IMR-90 (cell line): ENCODE measurements at regions not wholly inside any gene's neighbourhood (a gene's known extent, or its start where the extent isn't known, plus 50 kb on each side); places are given as distances from the start of the nearest gene placed in this dataset.

Source experiments
- ATAC-seq: fragments of 200-7000 bp; cut with Tn5 transposase; 2 replicates; pipeline ENCODE4 v1.9.1; 2020; ENCODE audit warnings: low read depth, mild to moderate bottlenecking, moderate library complexity
- BruUV-seq: library from RNA; stranded (reverse); fragments of 400-500 nt; replicated peaks from 2 replicates; lab custom pipeline; 2021; lab: Mats Ljungman, UMichigan
- CTCF ChIA-PET: fragments of 300-600 bp; formaldehyde crosslinking; extraction: SDS; loops from one replicate; lab custom pipeline; 2021; ENCODE audit warnings: antibody characterized with exemption; lab: Yijun Ruan, JAX
- POLR2A ChIA-PET: fragments of 300-600 bp; sonication (Branson Sonifier 250); formaldehyde crosslinking; loops from one replicate; lab custom pipeline; 2022; ENCODE audit warnings: antibody characterized with exemption; ENCODE audit not compliant: unreplicated experiment; lab: Charles Lee
- DNase-seq: peaks from one replicate; pipeline ENCODE4 v3.0.0; 2013
- H2AFZ ChIP-seq: replicated peaks from 2 replicates; pipeline ENCODE3; 2013; ENCODE audit warnings: low read length, mild to moderate bottlenecking; ENCODE audit not compliant: poor library complexity
- H2AK5ac ChIP-seq: 2 replicates; pipeline ENCODE4 v1.6.1; 2013; ENCODE audit warnings: low read depth, low read length, inconsistent platforms
- H2AK9ac ChIP-seq: replicated peaks from 2 replicates; pipeline ENCODE3; 2013; ENCODE audit warnings: mild to moderate bottlenecking, low read depth, low read length, moderate library complexity; ENCODE audit not compliant: poor library complexity
- H2BK120ac ChIP-seq: 2 replicates; pipeline ENCODE4 v1.6.1; 2013; ENCODE audit warnings: low read depth, low read length, inconsistent platforms
- H2BK15ac ChIP-seq: 3 replicates; pipeline ENCODE4 v1.6.1; 2013; ENCODE audit warnings: low read depth, low read length, inconsistent platforms
- H2BK20ac ChIP-seq: 2 replicates; pipeline ENCODE4 v1.6.1; 2013; ENCODE audit warnings: low read depth, mild to moderate bottlenecking, inconsistent platforms, low read length, moderate library complexity
- H2BK5ac ChIP-seq: 2 replicates; pipeline ENCODE4 v1.6.1; 2013; ENCODE audit warnings: mild to moderate bottlenecking, low read depth, low read length, inconsistent platforms; ENCODE audit not compliant: poor library complexity, severe bottlenecking
- H3K14ac ChIP-seq: replicated peaks from 2 replicates; pipeline ENCODE4 v1.6.1; 2013; ENCODE audit warnings: low read depth, low read length, inconsistent platforms
- H3K18ac ChIP-seq: 2 replicates; pipeline ENCODE4 v1.6.1; 2013; ENCODE audit warnings: low read depth, low read length, control low read depth
- H3K23ac ChIP-seq: 2 replicates; pipeline ENCODE4 v1.6.1; 2013; ENCODE audit warnings: low read depth, low read length, inconsistent platforms
- H3K27ac ChIP-seq: 2 replicates; pipeline ENCODE4 v1.5.1; 2013; ENCODE audit warnings: mild to moderate bottlenecking, control low read depth, low read length; ENCODE audit not compliant: insufficient read depth
- H3K27me3 ChIP-seq: 2 replicates; pipeline ENCODE4 v1.6.1; 2013; ENCODE audit warnings: low read length; ENCODE audit not compliant: control insufficient read depth, insufficient read depth
- H3K36me3 ChIP-seq: 2 replicates; pipeline ENCODE4 v1.6.1; 2013; ENCODE audit warnings: low read length, mixed read lengths; ENCODE audit not compliant: control insufficient read depth, insufficient read depth
- H3K4ac ChIP-seq: 2 replicates; pipeline ENCODE4 v1.6.1; 2013; ENCODE audit warnings: low read depth, low read length, inconsistent platforms
- H3K4me1 ChIP-seq: 2 replicates; pipeline ENCODE4 v1.6.1; 2013; ENCODE audit warnings: low read length, mixed read lengths; ENCODE audit not compliant: control insufficient read depth, insufficient read depth
- H3K4me2 ChIP-seq: 2 replicates; pipeline ENCODE4 v1.6.1; 2013; ENCODE audit warnings: low read depth, mild to moderate bottlenecking, control low read depth, low read length, moderate library complexity
- H3K4me3 ChIP-seq: 2 replicates; pipeline ENCODE4 v1.5.1; 2013; ENCODE audit warnings: low read depth, mild to moderate bottlenecking, control low read depth, low read length, moderate library complexity; ENCODE audit not compliant: insufficient read depth
- H3K56ac ChIP-seq: 2 replicates; pipeline ENCODE4 v1.6.1; 2013; ENCODE audit warnings: low read length, inconsistent platforms; ENCODE audit not compliant: insufficient read depth; ENCODE audit errors: extremely low read depth
- H3K79me1 ChIP-seq, 2 experiments: 2 replicates each; pipeline ENCODE4 v1.6.1; 2013; ENCODE audit warnings: low read length in 2 of 2, inconsistent platforms in 1 of 2, low read depth in 1 of 2
- H3K9ac ChIP-seq: 2 replicates; pipeline ENCODE4 v1.6.1; 2013; ENCODE audit warnings: low read depth, low read length, control low read depth
- H3K9me1 ChIP-seq: 2 replicates; pipeline ENCODE4 v1.6.1; 2013; ENCODE audit warnings: low read length, inconsistent platforms; ENCODE audit not compliant: insufficient read depth
- H3K9me3 ChIP-seq: 2 replicates; pipeline ENCODE4 v1.6.1; 2013; ENCODE audit warnings: low read length; ENCODE audit not compliant: control insufficient read depth, insufficient read depth
- H4K20me1 ChIP-seq: 2 replicates; pipeline ENCODE4 v1.6.1; 2013; ENCODE audit warnings: low read length, inconsistent platforms; ENCODE audit not compliant: insufficient read depth
- H4K5ac ChIP-seq: 2 replicates; pipeline ENCODE4 v1.6.1; 2013; ENCODE audit warnings: mild to moderate bottlenecking, low read depth, low read length, control low read depth
- H4K8ac ChIP-seq, 2 experiments: 2 replicates each; pipeline ENCODE4 v1.6.1; 2013; ENCODE audit warnings: low read depth in 2 of 2, low read length in 2 of 2, control low read depth in 1 of 2, inconsistent platforms in 1 of 2
- H4K91ac ChIP-seq: 2 replicates; pipeline ENCODE4 v1.6.1; 2013; ENCODE audit warnings: low read depth, low read length, inconsistent platforms; ENCODE audit not compliant: insufficient read depth
- CTCF ChIP-seq: conservative IDR thresholded peaks from 2 replicates; pipeline ENCODE4 v1.5.1; 2012; ENCODE audit warnings: mild to moderate bottlenecking, low read depth, low read length, improper control_type of control experiment
- RFX5 ChIP-seq: IDR thresholded peaks from 2 replicates; pipeline ENCODE4 v1.8.0; 2012; ENCODE audit warnings: low read depth, mild to moderate bottlenecking, low read length, moderate library complexity
- WGBS, 2 experiments: methylation state at CpG; one replicate each; pipeline versions ENCODE4 v1.1.5 to v1.1.7; 2013; ENCODE audit warnings: missing lambda C conversion rate in 2 of 2; ENCODE audit not compliant: insufficient read length in 1 of 2; ENCODE audit errors: extremely low coverage in 2 of 2; 5-methylcytosine and 5-hydroxymethylcytosine counted together
- dilution Hi-C: fragments of 300-500 bp; cut with HindIII; formaldehyde crosslinking; loops from one replicate; pipeline ENCODE4 v1.14.3; 2018; ENCODE audit warnings: low sequenced_read_pairs; ENCODE audit not compliant: unreplicated experiment
- in situ Hi-C: fragments of 300-500 bp; cut with MboI; formaldehyde crosslinking; loops from 3 replicates; pipeline ENCODE4 v1.14.3; 2019; ENCODE audit warnings: low sequenced_read_pairs, inconsistent platforms, mixed read lengths
- intact Hi-C: fragments of 100-400 bp; cut with micrococcal nuclease; formaldehyde crosslinking; loops from 2 replicates; pipeline ENCODE4 v1.10.0; 2022

DNA sequence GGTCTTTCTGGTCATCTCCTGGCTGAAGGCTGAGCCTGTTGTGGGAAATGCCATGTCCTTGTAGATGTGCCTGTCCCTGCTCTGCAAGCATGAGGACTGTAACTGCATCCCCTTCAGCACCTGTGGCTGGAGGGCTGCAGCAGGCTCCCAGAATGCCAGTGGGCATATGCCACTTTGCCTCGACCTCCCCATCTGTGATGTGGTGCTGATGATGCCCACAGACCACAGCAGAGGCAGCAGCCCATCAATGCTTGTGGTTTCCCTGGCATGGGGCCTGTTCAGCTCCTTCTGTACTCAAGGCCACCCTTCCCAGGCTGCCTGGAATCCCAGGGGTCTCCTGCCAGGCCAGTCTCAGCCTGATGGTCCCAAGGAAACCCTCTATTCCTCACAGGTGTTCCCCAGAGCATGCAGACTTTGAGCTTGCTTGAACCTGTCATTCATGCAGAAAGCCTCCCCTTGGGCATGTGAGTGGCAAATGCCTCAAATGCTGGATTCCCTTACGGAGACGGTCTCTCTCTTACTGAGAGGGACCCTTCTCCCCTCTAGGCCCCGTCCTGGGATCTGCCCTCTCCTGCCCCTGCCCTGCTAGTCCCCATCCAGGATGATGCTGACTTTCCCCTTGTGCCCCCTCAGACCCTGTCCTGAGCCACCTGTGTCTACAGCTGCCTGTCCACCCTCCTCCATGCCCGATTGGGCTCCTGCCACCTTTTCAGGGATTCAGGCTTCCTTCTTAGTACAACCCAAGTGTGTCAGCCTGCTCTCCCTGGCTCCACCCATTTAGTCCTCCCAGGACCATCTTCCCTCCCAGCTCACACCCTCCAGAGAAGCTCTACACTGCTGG is 50.9 kb upstream of the ANTXRL start:
- ChIA-PET CTCF (no interaction called here), POLR2A (no interaction called here)
- DNase-seq: no peak
- Histone ChIP-seq H4K20me1 (no peaks in the 10 kb centered on the region), H2AK5ac (no peak overlapping the region), H4K5ac (no peak overlapping the region), H2BK5ac (no peak overlapping the region), H3K4ac (no peak overlapping the region; the same call in 1 of the 2 replicates), H3K27ac (no peak overlapping the region), H2BK120ac (peak overlapping the region; percentile 84; the same call in 1 of the 2 replicates), H3K9me1 (peaks cover 8% of the 10 kb centered on the region; the same call in 1 of the 2 replicates), H3K36me3 (no peaks in the 10 kb centered on the region), H3K9me3 (no peaks in the 10 kb centered on the region), H3K79me1 (no peaks in the 10 kb centered on the region), H3K56ac (no peak overlapping the region), H2AFZ (no peak overlapping the region), H3K14ac (0 out of 2 replicates have a peak overlapping the region, but pooled peaks have one; percentile 9), H3K4me1 (peaks cover 11% of the 10 kb centered on the region), H3K23ac (no peak overlapping the region), H4K91ac (peak overlapping the region; percentile 34), H3K4me3 (no peak overlapping the region), H3K27me3 (no peaks in the 10 kb centered on the region; the same call in 1 of the 2 replicates), H2AK9ac (no peak overlapping the region), H3K18ac (no peak overlapping the region), H2BK15ac (no peak overlapping the region), H3K9ac (no peak overlapping the region), H2BK20ac (no peak overlapping the region), H3K4me2 (no peak overlapping the region), H4K8ac (no peak overlapping the region)
- no peak for ATAC-seq
- 100% methylated on average over 1 of the region's 5 CpGs; no CpG with 5 or more reads in 1 of the 2 experiments for WGBS, 2 experiments
- BruUV-seq: no TSS peak
- in situ Hi-C loops (no loop called here), intact Hi-C loops (loop anchor here (5.0 kb wide), 1 partner anchor 81 kb away; no protein-coding TSS in a partner anchor), dilution Hi-C loops (no loop called here)
- no peak for TF ChIP-seq RFX5
- no peak for TF ChIP-seq CTCF
